Small intestine (tissue), 7 donors: ENCODE measurements at regions not wholly inside any gene's neighbourhood (a gene's known extent, or its start where the extent isn't known, plus 50 kb on each side); places are given as distances from the start of the nearest gene placed in this dataset.

Experiments
- DNase-seq, 2 donors: peaks; one replicate each; pipeline versions ENCODE4 v3.0.0 to v3.0.0-alpha.2; 2013
- FAIRE-seq: peaks from 2 replicates; lab custom pipeline; 2012; peaks lifted over from hg19 to GRCh38; lab: Jason Lieb, UNC
- H3K27ac ChIP-seq, 3 donors: one replicate each; pipeline ENCODE4 v1.5.1; 2013; ENCODE audit warnings: low read length in 2 of 3, mild to moderate bottlenecking in 2 of 3, control low read depth in 1 of 3, inconsistent platforms in 1 of 3, low read depth in 1 of 3, moderate library complexity in 1 of 3
- H3K27me3 ChIP-seq, 3 donors: one replicate each; pipeline ENCODE4 v1.6.1; 2013; ENCODE audit warnings: low read length in 3 of 3, inconsistent platforms in 1 of 3; ENCODE audit not compliant: control insufficient read depth in 3 of 3, insufficient read depth in 3 of 3
- H3K36me3 ChIP-seq, 3 donors: one replicate each; pipeline ENCODE4 v1.6.1; 2013; ENCODE audit warnings: low read length in 3 of 3, inconsistent platforms in 1 of 3, low read depth in 1 of 3, mild to moderate bottlenecking in 1 of 3, moderate library complexity in 1 of 3; ENCODE audit not compliant: control insufficient read depth in 3 of 3, insufficient read depth in 2 of 3
- H3K4me1 ChIP-seq, 3 donors: one replicate each; pipeline ENCODE4 v1.6.1; 2013; ENCODE audit warnings: low read length in 2 of 3, inconsistent platforms in 1 of 3, low read depth in 1 of 3, mild to moderate bottlenecking in 1 of 3, moderate library complexity in 1 of 3; ENCODE audit not compliant: control insufficient read depth in 3 of 3, insufficient read depth in 2 of 3
- H3K4me3 ChIP-seq, 3 donors: one replicate each; pipeline ENCODE4 v1.5.1; 2013; ENCODE audit warnings: low read length in 3 of 3, control low read depth in 1 of 3, inconsistent platforms in 1 of 3, low read depth in 1 of 3, mild to moderate bottlenecking in 1 of 3, moderate library complexity in 1 of 3
- H3K9me3 ChIP-seq, 2 donors: one replicate each; pipeline ENCODE4 v1.6.1; 2013; ENCODE audit warnings: low read depth in 1 of 2, low read length in 1 of 2; ENCODE audit not compliant: control insufficient read depth in 2 of 2, insufficient read depth in 1 of 2
- WGBS, 3 donors: extraction: QIAGEN DNeasy Blood & Tissue Kit; methylation state at CpG; one replicate each; pipeline ENCODE4 v1.1.7; 2013; 5-methylcytosine and 5-hydroxymethylcytosine counted together
- donor health status: healthy with polysubstance abuse.
- donor health status: control.
- donor health status: control.
- donor health status: Bipolar disorder and iron deficiency.
- donor health status: healthy.

DNA sequence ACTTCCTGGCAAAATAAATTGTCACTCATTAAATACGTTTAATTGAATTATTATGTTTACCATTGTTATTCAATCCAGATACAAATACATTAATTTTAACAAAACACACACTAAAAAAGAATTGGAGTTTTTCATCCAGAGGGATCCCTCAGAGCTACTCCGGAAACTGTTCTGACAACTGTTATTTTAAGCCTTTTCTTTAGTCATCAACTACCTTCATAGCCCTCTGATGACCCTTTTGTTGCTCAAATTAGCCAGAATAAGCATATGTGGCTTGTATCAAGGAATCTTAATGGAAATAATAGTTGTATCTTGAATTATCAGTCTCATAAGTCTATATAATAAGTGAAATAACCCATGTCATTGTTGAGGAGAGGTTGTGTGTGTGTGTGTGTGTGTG is 405.4 kb upstream of the FAT3 start:
- Histone ChIP-seq H3K27me3 (no peaks in the 10 kb centered on the region), H3K36me3 (no peaks in the 10 kb centered on the region), H3K4me3 (no peak overlapping the region), H3K27ac (no peak overlapping the region), H3K9me3 (no peaks in the 10 kb centered on the region), H3K4me1 (no peaks in the 10 kb centered on the region)
- no peak for FAIRE-seq
- WGBS, 3 donors = 71 to 80% (median 80%) methylated on average over 2 of the region's 2 CpGs
- DNase-seq = no peak

- Histone ChIP-seq H3K27ac (no peak overlapping the region), H3K4me1 (no peaks in the 10 kb centered on the region), H3K36me3 (no peaks in the 10 kb centered on the region), H3K4me3 (no peak overlapping the region), H3K9me3 (no peaks in the 10 kb centered on the region), H3K27me3 (no peaks in the 10 kb centered on the region)
- no peak for DNase-seq
- 71 to 77% (median 72%) methylated on average over 4 of the region's 4 CpGs for WGBS, 3 donors
- no peak for FAIRE-seq
Observed at GRCh38 chr11:91817996-91818395, 406.6 kb upstream of the FAT3 start.

DNA sequence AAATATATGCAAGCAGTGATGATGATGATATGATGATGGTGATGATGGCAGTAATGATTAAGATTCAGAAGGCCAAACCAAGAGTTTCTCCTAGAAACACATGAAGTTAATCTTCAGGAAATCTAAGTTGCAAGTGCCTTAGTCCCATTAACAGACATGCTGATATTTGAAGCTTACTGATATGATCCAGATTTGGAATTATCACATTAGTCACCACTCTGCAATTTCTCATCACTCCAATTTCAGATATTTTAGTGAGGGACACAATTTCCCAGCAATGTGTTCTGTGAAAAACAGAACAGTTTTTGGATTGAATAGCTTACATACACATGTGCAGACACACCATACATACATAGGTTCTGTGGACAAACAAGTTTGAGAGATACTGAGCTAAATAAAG is 411.4 kb upstream of the FAT3 start:
- no peaks in the 10 kb centered on the region for H3K36me3 ChIP-seq
- H3K9me3 ChIP-seq = no peaks in the 10 kb centered on the region
- DNase-seq (no peak), FAIRE-seq (no peak)
- H3K4me3 ChIP-seq = no peak overlapping the region
- no peaks in the 10 kb centered on the region for H3K27me3 ChIP-seq
- H3K27ac ChIP-seq = no peak overlapping the region
- no peaks in the 10 kb centered on the region for H3K4me1 ChIP-seq

DNA sequence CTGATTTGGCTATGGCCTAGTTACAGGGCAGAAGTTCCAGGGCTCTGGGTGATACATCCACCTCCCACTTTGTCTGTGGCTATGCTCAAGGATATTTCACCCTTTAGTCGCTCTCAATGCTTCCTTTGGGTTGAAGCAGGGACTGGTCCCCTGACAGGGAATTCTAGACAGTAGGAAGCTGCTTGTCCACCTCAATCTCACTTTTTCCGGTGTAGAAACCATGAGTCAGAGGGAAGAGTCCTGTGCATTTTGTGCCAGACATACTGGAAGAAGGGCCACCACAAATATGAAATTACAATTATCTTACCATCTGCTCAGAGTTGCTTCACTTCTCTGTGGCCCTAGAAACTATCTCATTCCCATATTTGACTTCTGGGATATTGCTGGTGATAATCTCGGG is 413.7 kb upstream of the FAT3 start:
- 84 to 92% (median 87%) methylated on average over 3 of the region's 3 CpGs for WGBS, 3 donors
- DNase-seq (no peak), FAIRE-seq (no peak)
- H3K4me3 ChIP-seq = no peak overlapping the region
- H3K27ac ChIP-seq = no peak overlapping the region
- H3K27me3 ChIP-seq = no peaks in the 10 kb centered on the region
- no peaks in the 10 kb centered on the region for H3K9me3 ChIP-seq
- H3K4me1 ChIP-seq = no peaks in the 10 kb centered on the region
- H3K36me3 ChIP-seq = no peaks in the 10 kb centered on the region

- DNase-seq (no peak), FAIRE-seq (no peak)
- H3K36me3 ChIP-seq = no peaks in the 10 kb centered on the region
- no peaks in the 10 kb centered on the region for H3K27me3 ChIP-seq
- H3K27ac ChIP-seq = no peak overlapping the region
- peaks cover 0 to 9% (median 0%) of the 10 kb centered on the region in 3 donors for H3K4me1 ChIP-seq
- H3K9me3 ChIP-seq = no peaks in the 10 kb centered on the region
- 71 to 91% (median 88%) methylated on average over 1 of the region's 1 CpG for WGBS, 3 donors
- H3K4me3 ChIP-seq = no peak overlapping the region
Observed at GRCh38 chr11:91805293-91805692, 419.3 kb upstream of the FAT3 start.

DNA sequence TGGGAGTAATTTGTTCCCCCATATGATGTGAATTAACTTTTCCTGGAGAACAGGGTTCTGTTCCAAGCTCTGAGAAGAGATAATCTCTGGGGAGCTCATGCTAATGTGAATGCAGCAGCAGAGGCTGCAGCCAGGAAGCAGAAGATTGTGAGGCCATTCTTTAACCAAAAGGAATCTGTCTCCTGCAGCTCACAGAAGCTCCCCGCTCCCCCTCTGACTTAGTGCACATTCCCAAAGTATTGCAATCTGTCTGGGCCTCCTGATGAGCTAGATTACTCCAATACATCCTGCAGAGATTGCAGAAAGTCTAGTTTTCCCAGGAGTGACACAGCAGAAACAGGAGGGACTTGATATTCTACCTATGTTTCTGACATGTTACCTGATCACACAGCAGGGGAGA is 420.6 kb upstream of the FAT3 start:
- peaks cover 0 to 4% of the 10 kb centered on the region in 2 donors for H3K9me3 ChIP-seq
- WGBS, 3 donors = 59 to 96% (median 60%) methylated on average over 1 of the region's 1 CpG
- no peak overlapping the region for H3K27ac ChIP-seq
- no peaks in the 10 kb centered on the region for H3K27me3 ChIP-seq
- H3K36me3 ChIP-seq = no peaks in the 10 kb centered on the region
- FAIRE-seq (no peak), DNase-seq (no peak)
- no peak overlapping the region for H3K4me3 ChIP-seq
- peaks cover 0 to 9% (median 0%) of the 10 kb centered on the region in 3 donors for H3K4me1 ChIP-seq

GRCh38 chr11:91802475-91802874 is 422.1 kb upstream of the FAT3 start:
- no peaks in the 10 kb centered on the region for H3K36me3 ChIP-seq
- DNase-seq = no peak
- no peaks in the 10 kb centered on the region for H3K27me3 ChIP-seq
- H3K4me1 ChIP-seq = peaks cover 0 to 9% (median 0%) of the 10 kb centered on the region in 3 donors
- no peak overlapping the region for H3K4me3 ChIP-seq
- no peak overlapping the region for H3K27ac ChIP-seq
- 68 to 74% (median 74%) methylated on average over 6 of the region's 6 CpGs for WGBS, 3 donors
- FAIRE-seq = no peak
- peaks cover 0 to 9% of the 10 kb centered on the region in 2 donors for H3K9me3 ChIP-seq

GRCh38 chr11:91800208-91800914 is 424.3 kb upstream of the FAT3 start:
- Histone ChIP-seq H3K4me3 (no peak overlapping the region), H3K9me3 (peaks cover 0 to 9% of the 10 kb centered on the region in 2 donors), H3K4me1 (peaks cover 0 to 9% (median 0%) of the 10 kb centered on the region in 3 donors), H3K27ac (no peak overlapping the region), H3K27me3 (no peaks in the 10 kb centered on the region), H3K36me3 (no peaks in the 10 kb centered on the region)
- WGBS, 3 donors = 70 to 88% (median 81%) methylated on average over 9 of the region's 9 CpGs
- FAIRE-seq (no peak), DNase-seq (no peak)

- peaks cover 0 to 9% of the 10 kb centered on the region in 2 donors for H3K9me3 ChIP-seq
- H3K36me3 ChIP-seq = no peaks in the 10 kb centered on the region
- 86 to 93% (median 86%) methylated on average over 7 of the region's 7 CpGs for WGBS, 3 donors
- H3K27ac ChIP-seq = no peak overlapping the region
- H3K4me1 ChIP-seq = peaks cover 0 to 9% (median 0%) of the 10 kb centered on the region in 3 donors
- DNase-seq (no peak), FAIRE-seq (no peak)
- no peaks in the 10 kb centered on the region for H3K27me3 ChIP-seq
- no peak overlapping the region for H3K4me3 ChIP-seq
Observed at GRCh38 chr11:91798240-91798639, 426.4 kb upstream of the FAT3 start.
